Stimulated activated naive CD8-positive, alpha-beta T cell treated with anti-CD3 and anti-CD28 coated beads, Interleukin-15, amount 100 ng/mL, for 72 hours (primary cell): ENCODE measurements at regions not wholly inside any gene's neighbourhood (a gene's known extent, or its start where the extent isn't known, plus 50 kb on each side); places are given as distances from the start of the nearest gene placed in this dataset.
A peak's percentile ranks its signal among the peaks of the same experiment; 100 is the strongest.

Experiments
- ATAC-seq: fragments of 150-1000 bp; cut with Tn5 transposase; 2 replicates; pipeline ENCODE4 v1.10.0; 2021; ENCODE audit warnings: mild to moderate bottlenecking, moderate library complexity
- DNase-seq, 2 donors: peaks; one replicate each; pipeline ENCODE4 v3.0.0; 2021 to 2022
- H3K27ac Mint-ChIP-seq, 2 donors: one replicate each; pipeline ENCODE4 v1.8.0; 2022; ENCODE audit warnings: mild to moderate bottlenecking in 2 of 2, mixed read lengths in 2 of 2, moderate library complexity in 2 of 2
- H3K27me3 Mint-ChIP-seq: one replicate; pipeline ENCODE4 v1.8.0; 2022; ENCODE audit warnings: mixed read lengths
- H3K4me1 Mint-ChIP-seq: one replicate; pipeline ENCODE4 v1.8.0; 2022; ENCODE audit warnings: mild to moderate bottlenecking, mixed read lengths
- H3K4me3 Mint-ChIP-seq, 2 donors: one replicate each; pipeline ENCODE4 v1.8.0; 2022; ENCODE audit warnings: mild to moderate bottlenecking in 2 of 2, mixed read lengths in 2 of 2, moderate library complexity in 1 of 2
- H3K9me3 Mint-ChIP-seq, 2 donors: one replicate each; pipeline ENCODE4 v1.8.0; 2022; ENCODE audit warnings: mixed read lengths in 2 of 2

GRCh38 chr7:120097020-120097419 lies 176.0 kb upstream of the KCND2 start:
- H3K4me1 Mint-ChIP-seq, result no peaks in the 10 kb centered on the region
- H3K27ac Mint-ChIP-seq, result no peak overlapping the region
- ATAC-seq (no peak), DNase-seq (no peak)
- no peaks in the 10 kb centered on the region for H3K27me3 Mint-ChIP-seq
- peaks cover 6 to 9% of the 10 kb centered on the region in 2 donors for H3K9me3 Mint-ChIP-seq
- no peak overlapping the region for H3K4me3 Mint-ChIP-seq

GRCh38 chr7:120097774-120098173 lies 175.2 kb upstream of the KCND2 start:
- no peak overlapping the region for H3K4me3 Mint-ChIP-seq
- no peaks in the 10 kb centered on the region for H3K27me3 Mint-ChIP-seq
- no peak overlapping the region for H3K27ac Mint-ChIP-seq
- DNase-seq (no peak), ATAC-seq (no peak)
- no peaks in the 10 kb centered on the region for H3K4me1 Mint-ChIP-seq
- H3K9me3 Mint-ChIP-seq, result peaks cover 6 to 9% of the 10 kb centered on the region in 2 donors

- H3K27ac Mint-ChIP-seq, result no peak overlapping the region
- ATAC-seq, result no peak
- no peak overlapping the region for H3K4me3 Mint-ChIP-seq
- no peak for DNase-seq
- no peaks in the 10 kb centered on the region for H3K4me1 Mint-ChIP-seq
- H3K9me3 Mint-ChIP-seq, result peaks cover 8 to 21% of the 10 kb centered on the region in 2 donors
- no peaks in the 10 kb centered on the region for H3K27me3 Mint-ChIP-seq
Measured at GRCh38 chr7:120108376-120108775, 164.6 kb upstream of the KCND2 start.

- H3K4me1 Mint-ChIP-seq, result no peaks in the 10 kb centered on the region
Measured at GRCh38 chr7:120110169-120110568, 162.8 kb upstream of the KCND2 start.

GRCh38 chr7:120114626-120115025 lies 158.3 kb upstream of the KCND2 start:
- no peak overlapping the region for H3K27ac Mint-ChIP-seq
- no peak for ATAC-seq
- peaks cover 8 to 21% of the 10 kb centered on the region in 2 donors for H3K9me3 Mint-ChIP-seq
- no peak for DNase-seq
- H3K27me3 Mint-ChIP-seq, result no peaks in the 10 kb centered on the region
- no peaks in the 10 kb centered on the region for H3K4me1 Mint-ChIP-seq
- no peak overlapping the region for H3K4me3 Mint-ChIP-seq

More at GRCh38 chr7:120110169-120110568, 162.8 kb upstream of the KCND2 start:
- no peak overlapping the region for H3K4me3 Mint-ChIP-seq
- no peak for DNase-seq
- H3K27me3 Mint-ChIP-seq, result no peaks in the 10 kb centered on the region
- H3K27ac Mint-ChIP-seq, result no peak overlapping the region
- peaks cover 8 to 21% of the 10 kb centered on the region in 2 donors for H3K9me3 Mint-ChIP-seq
- no peak for ATAC-seq

- H3K4me3 Mint-ChIP-seq, result no peak overlapping the region
- no peaks in the 10 kb centered on the region for H3K9me3 Mint-ChIP-seq
- no peaks in the 10 kb centered on the region for H3K4me1 Mint-ChIP-seq
- no peak for ATAC-seq
- no peaks in the 10 kb centered on the region for H3K27me3 Mint-ChIP-seq
- DNase-seq, result no peak
- no peak overlapping the region for H3K27ac Mint-ChIP-seq
Measured at GRCh38 chr7:120123528-120123927, 149.4 kb upstream of the KCND2 start.

- Mint-ChIP-seq H3K4me3 (no peak overlapping the region), H3K27me3 (no peaks in the 10 kb centered on the region), H3K4me1 (no peaks in the 10 kb centered on the region), H3K27ac (peak overlapping the region in 1 of 2 donors; percentile 1), H3K9me3 (peaks cover 26 to 33% of the 10 kb centered on the region in 2 donors)
- DNase-seq (no peak), ATAC-seq (no peak)
Measured at GRCh38 chr7:120131096-120131839, 141.7 kb upstream of the KCND2 start.

GRCh38 chr7:120138497-120138896 lies 134.5 kb upstream of the KCND2 start:
- Mint-ChIP-seq H3K9me3 (peaks cover 9 to 31% of the 10 kb centered on the region in 2 donors), H3K27ac (no peak overlapping the region), H3K27me3 (no peaks in the 10 kb centered on the region), H3K4me3 (no peak overlapping the region), H3K4me1 (no peaks in the 10 kb centered on the region)
- ATAC-seq, result no peak
- DNase-seq, result no peak

- Mint-ChIP-seq H3K9me3 (peaks cover 0 to 3% of the 10 kb centered on the region in 2 donors), H3K4me1 (no peaks in the 10 kb centered on the region), H3K27me3 (no peaks in the 10 kb centered on the region), H3K4me3 (no peak overlapping the region), H3K27ac (no peak overlapping the region)
- ATAC-seq (no peak), DNase-seq (no peak)
Measured at GRCh38 chr7:120156476-120156875, 116.5 kb upstream of the KCND2 start.

- ATAC-seq, result no peak
- H3K27me3 Mint-ChIP-seq, result no peaks in the 10 kb centered on the region
Measured at GRCh38 chr7:120160166-120160565, 112.8 kb upstream of the KCND2 start.

GRCh38 chr7:120163449-120163848 lies 109.5 kb upstream of the KCND2 start:
- no peak overlapping the region for H3K4me3 Mint-ChIP-seq
- DNase-seq, result no peak
- no peak for ATAC-seq
- H3K27ac Mint-ChIP-seq, result no peak overlapping the region
- H3K9me3 Mint-ChIP-seq, result peaks cover 0 to 15% of the 10 kb centered on the region in 2 donors
- no peaks in the 10 kb centered on the region for H3K27me3 Mint-ChIP-seq
- H3K4me1 Mint-ChIP-seq, result no peaks in the 10 kb centered on the region

More at GRCh38 chr7:120160166-120160565, 112.8 kb upstream of the KCND2 start:
- no peak for DNase-seq
- H3K4me3 Mint-ChIP-seq, result no peak overlapping the region
- H3K27ac Mint-ChIP-seq, result no peak overlapping the region
- no peaks in the 10 kb centered on the region for H3K4me1 Mint-ChIP-seq
- peaks cover 0 to 8% of the 10 kb centered on the region in 2 donors for H3K9me3 Mint-ChIP-seq

GRCh38 chr7:120165227-120165626 lies 107.7 kb upstream of the KCND2 start:
- ATAC-seq (no peak), DNase-seq (no peak)
- H3K27me3 Mint-ChIP-seq, result no peaks in the 10 kb centered on the region
- H3K9me3 Mint-ChIP-seq, result peaks cover 0 to 15% of the 10 kb centered on the region in 2 donors
- H3K27ac Mint-ChIP-seq, result no peak overlapping the region
- no peak overlapping the region for H3K4me3 Mint-ChIP-seq
- H3K4me1 Mint-ChIP-seq, result no peaks in the 10 kb centered on the region

GRCh38 chr7:120168066-120168465 lies 104.9 kb upstream of the KCND2 start:
- Mint-ChIP-seq H3K27ac (no peak overlapping the region), H3K9me3 (peaks cover 0 to 11% of the 10 kb centered on the region in 2 donors), H3K4me1 (no peaks in the 10 kb centered on the region), H3K27me3 (no peaks in the 10 kb centered on the region), H3K4me3 (no peak overlapping the region)
- no peak for DNase-seq
- no peak for ATAC-seq

- no peaks in the 10 kb centered on the region for H3K4me1 Mint-ChIP-seq
- DNase-seq (no peak), ATAC-seq (no peak)
- no peaks in the 10 kb centered on the region for H3K27me3 Mint-ChIP-seq
- H3K27ac Mint-ChIP-seq, result no peak overlapping the region
- peaks cover 0 to 7% of the 10 kb centered on the region in 2 donors for H3K9me3 Mint-ChIP-seq
- H3K4me3 Mint-ChIP-seq, result no peak overlapping the region
Measured at GRCh38 chr7:120169996-120170783, 102.8 kb upstream of the KCND2 start.

- H3K27me3 Mint-ChIP-seq, result no peaks in the 10 kb centered on the region
- no peak for DNase-seq
- no peaks in the 10 kb centered on the region for H3K4me1 Mint-ChIP-seq
- peaks cover 0 to 7% of the 10 kb centered on the region in 2 donors for H3K9me3 Mint-ChIP-seq
- ATAC-seq, result no peak
- no peak overlapping the region for H3K27ac Mint-ChIP-seq
- no peak overlapping the region for H3K4me3 Mint-ChIP-seq
Measured at GRCh38 chr7:120170834-120171233, 102.1 kb upstream of the KCND2 start.

GRCh38 chr7:120171406-120171805 lies 101.6 kb upstream of the KCND2 start:
- ATAC-seq (no peak), DNase-seq (no peak)
- H3K27me3 Mint-ChIP-seq, result no peaks in the 10 kb centered on the region
- H3K4me3 Mint-ChIP-seq, result no peak overlapping the region
- H3K27ac Mint-ChIP-seq, result no peak overlapping the region
- H3K9me3 Mint-ChIP-seq, result peaks cover 0 to 7% of the 10 kb centered on the region in 2 donors
- H3K4me1 Mint-ChIP-seq, result no peaks in the 10 kb centered on the region
